Lower leg skin (tissue), 4 donors: ENCODE measurements at regions not wholly inside any gene's neighbourhood (a gene's known extent, or its start where the extent isn't known, plus 50 kb on each side); places are given as distances from the start of the nearest gene placed in this dataset.

ENCODE experiments used
- DNase-seq, 2 donors: peaks; one replicate each; pipeline ENCODE4 v3.0.0-alpha.2; 2019; ENCODE audit warnings: low spot score in 2 of 2
- H3K4me3 ChIP-seq: fragments of 200-600 bp; sonication (generic); 2 replicates; pipeline ENCODE4 v1.5.1; 2017; ENCODE audit warnings: mild to moderate bottlenecking, low read depth; ENCODE audit not compliant: poor library complexity, severe bottlenecking
- POLR2A ChIP-seq, 2 donors: fragments of 450-650 bp; IDR thresholded peaks; one replicate each; pipeline ENCODE4 v1.6.1; 2016 to 2017; ENCODE audit warnings: antibody characterized with exemption in 2 of 2, mild to moderate bottlenecking in 1 of 2, moderate library complexity in 1 of 2
- WGBS, 2 donors: methylation state at CpG; one replicate each; pipeline ENCODE4 v1.1.5; 2018; 5-methylcytosine and 5-hydroxymethylcytosine counted together
- intact Hi-C: fragments of 100-400 bp; cut with DNase I; formaldehyde crosslinking; loops from one replicate; pipeline ENCODE4 v1.15.0; 2023; ENCODE audit warnings: low total_unique reads
- TF ChIP-seq, protein P1 (sequence below), 3 donors: fragments of 450-650 bp; IDR thresholded peaks; one replicate each; pipeline ENCODE4 v1.5.1; 2016; ENCODE audit warnings: antibody characterized with exemption in 3 of 3, mild to moderate bottlenecking in 3 of 3, moderate library complexity in 2 of 3

DNA sequence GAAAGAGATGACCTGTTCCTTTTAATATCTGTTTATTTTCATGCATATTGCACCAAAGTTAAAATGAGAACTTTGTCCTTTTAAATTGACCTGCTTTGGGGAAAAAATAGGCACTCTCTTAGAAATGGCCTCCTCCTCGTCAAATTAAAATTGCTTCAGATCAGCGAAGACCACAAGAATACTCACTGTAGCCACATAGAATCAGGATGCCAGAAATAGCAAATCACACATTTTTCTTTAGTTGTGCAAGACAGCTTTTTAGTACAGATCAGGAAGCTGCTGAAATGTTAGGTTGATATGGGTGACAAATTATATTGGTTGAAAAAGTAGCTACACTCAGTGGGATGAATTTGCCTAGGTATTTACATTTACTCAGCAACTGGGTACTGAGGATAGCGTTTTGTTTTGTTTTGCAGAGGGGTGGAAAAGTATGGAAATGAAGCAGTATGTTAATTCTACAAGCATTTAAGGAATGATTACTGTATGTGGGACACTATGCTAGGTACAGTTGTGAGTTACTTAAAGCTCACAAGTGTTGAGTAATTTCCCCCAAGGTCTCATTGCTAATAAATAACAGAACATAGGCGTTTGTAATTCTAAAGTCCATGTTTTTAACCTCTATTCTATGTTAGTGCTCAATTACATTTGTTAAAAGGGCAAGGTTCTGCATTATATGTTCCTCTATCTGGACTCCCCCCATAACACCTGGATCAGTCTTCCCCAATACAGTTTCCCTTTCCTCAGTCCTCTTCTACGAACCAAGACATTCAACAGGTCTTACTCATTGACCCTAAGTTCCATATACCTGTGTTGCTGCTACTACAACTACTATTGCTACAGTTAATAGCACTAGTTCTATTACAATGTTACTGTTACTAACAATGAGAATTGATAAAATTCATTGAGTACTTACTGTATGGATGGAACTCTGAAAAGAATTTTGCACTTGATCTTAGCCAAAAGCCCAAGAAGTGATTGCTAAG lies 99.4 kb upstream of the S1PR1 start:
- no peak for DNase-seq
- WGBS, 2 donors: 59 to 60% methylated on average over 5 of the region's 5 CpGs
- intact Hi-C loops: no loop called here
- H3K4me3 ChIP-seq: no peak overlapping the region
- TF ChIP-seq, protein P1, sequence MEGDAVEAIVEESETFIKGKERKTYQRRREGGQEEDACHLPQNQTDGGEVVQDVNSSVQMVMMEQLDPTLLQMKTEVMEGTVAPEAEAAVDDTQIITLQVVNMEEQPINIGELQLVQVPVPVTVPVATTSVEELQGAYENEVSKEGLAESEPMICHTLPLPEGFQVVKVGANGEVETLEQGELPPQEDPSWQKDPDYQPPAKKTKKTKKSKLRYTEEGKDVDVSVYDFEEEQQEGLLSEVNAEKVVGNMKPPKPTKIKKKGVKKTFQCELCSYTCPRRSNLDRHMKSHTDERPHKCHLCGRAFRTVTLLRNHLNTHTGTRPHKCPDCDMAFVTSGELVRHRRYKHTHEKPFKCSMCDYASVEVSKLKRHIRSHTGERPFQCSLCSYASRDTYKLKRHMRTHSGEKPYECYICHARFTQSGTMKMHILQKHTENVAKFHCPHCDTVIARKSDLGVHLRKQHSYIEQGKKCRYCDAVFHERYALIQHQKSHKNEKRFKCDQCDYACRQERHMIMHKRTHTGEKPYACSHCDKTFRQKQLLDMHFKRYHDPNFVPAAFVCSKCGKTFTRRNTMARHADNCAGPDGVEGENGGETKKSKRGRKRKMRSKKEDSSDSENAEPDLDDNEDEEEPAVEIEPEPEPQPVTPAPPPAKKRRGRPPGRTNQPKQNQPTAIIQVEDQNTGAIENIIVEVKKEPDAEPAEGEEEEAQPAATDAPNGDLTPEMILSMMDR (IDR thresholded peaks at IDR 0.05): no peak
- TF ChIP-seq POLR2A (IDR thresholded peaks at IDR 0.05): no peak

- TF ChIP-seq, protein P1 (IDR thresholded peaks at IDR 0.05): no peak
- no peak for TF ChIP-seq POLR2A (IDR thresholded peaks at IDR 0.05)
- H3K4me3 ChIP-seq: no peak overlapping the region
- intact Hi-C loops: no loop called here
These were observed 100.1 kb upstream of the S1PR1 start for GRCh38 chr1:101136739-101137138.

GRCh38 chr1:101136271-101136670 lies 100.5 kb upstream of the S1PR1 start:
- intact Hi-C loops: no loop called here
- DNase-seq: no peak
- H3K4me3 ChIP-seq: no peak overlapping the region
- 49 to 54% methylated on average over 3 of the region's 3 CpGs for WGBS, 2 donors
- TF ChIP-seq, protein P1 (IDR thresholded peaks at IDR 0.05): no peak
- no peak for TF ChIP-seq POLR2A (IDR thresholded peaks at IDR 0.05)

More at GRCh38 chr1:101136739-101137138, 100.1 kb upstream of the S1PR1 start:
- 52 to 68% methylated on average over 1 of the region's 1 CpG for WGBS, 2 donors
- no peak for DNase-seq

DNA sequence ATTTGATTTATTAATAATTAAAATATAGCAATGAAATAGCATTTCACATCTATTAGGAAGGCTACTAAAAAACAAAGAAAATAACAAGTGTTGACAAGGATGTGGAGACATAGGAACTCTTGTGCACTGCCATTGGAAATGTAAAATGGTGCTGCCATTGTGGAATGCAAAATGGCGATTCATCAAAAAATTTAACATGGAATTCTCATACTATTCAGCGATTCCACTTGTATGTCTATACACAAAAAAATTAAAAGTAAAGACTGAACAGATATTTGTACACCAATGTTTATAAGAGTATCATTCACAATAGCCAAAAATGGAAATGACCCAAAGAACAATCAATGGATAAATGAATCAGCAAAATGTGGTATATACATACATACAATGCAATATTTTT lies 101.3 kb upstream of the S1PR1 start:
- TF ChIP-seq POLR2A (IDR thresholded peaks at IDR 0.05): no peak
- TF ChIP-seq, protein P1 (IDR thresholded peaks at IDR 0.05): no peak
- DNase-seq: no peak
- intact Hi-C loops: no loop called here
- H3K4me3 ChIP-seq: no peak overlapping the region
- 95 to 97% methylated on average over 2 of the region's 2 CpGs for WGBS, 2 donors

- no peak overlapping the region for H3K4me3 ChIP-seq
- TF ChIP-seq POLR2A (IDR thresholded peaks at IDR 0.05): no peak
- TF ChIP-seq, protein P1 (IDR thresholded peaks at IDR 0.05): no peak
- DNase-seq: no peak
- 87 to 97% methylated on average over 1 of the region's 1 CpG for WGBS, 2 donors
- intact Hi-C loops: no loop called here
These were observed 105.5 kb upstream of the S1PR1 start for GRCh38 chr1:101131239-101131843.
